Liver (tissue), 8 donors: ENCODE measurements at regions not wholly inside any gene's neighbourhood (a gene's known extent, or its start where the extent isn't known, plus 50 kb on each side); places are given as distances from the start of the nearest gene placed in this dataset.

Source experiments
- DNase-seq: peaks from one replicate; pipeline ENCODE4 v3.0.0-alpha.2; 2017; ENCODE audit warnings: low spot score
- H3K27ac ChIP-seq, 2 donors: one replicate each; pipeline ENCODE4 v1.7.0; 2013; ENCODE audit warnings: inconsistent platforms in 2 of 2, low read length in 2 of 2, control low read depth in 1 of 2, low read depth in 1 of 2, mild to moderate bottlenecking in 1 of 2
- H3K27me3 ChIP-seq, 4 donors: one replicate each; pipeline versions ENCODE4 v1.6.1 to v1.7.0; 2013; ENCODE audit warnings: low read length in 3 of 4, inconsistent platforms in 1 of 4, mild to moderate bottlenecking in 1 of 4, moderate library complexity in 1 of 4; ENCODE audit not compliant: control insufficient read depth in 4 of 4, insufficient read depth in 4 of 4
- H3K36me3 ChIP-seq, 4 donors: one replicate each; pipeline versions ENCODE4 v1.6.1 to v1.7.0; 2013; ENCODE audit warnings: low read length in 3 of 4, mild to moderate bottlenecking in 3 of 4, low read depth in 1 of 4, moderate library complexity in 1 of 4; ENCODE audit not compliant: control insufficient read depth in 4 of 4, insufficient read depth in 3 of 4
- H3K4me1 ChIP-seq, 4 donors: one replicate each; pipeline versions ENCODE4 v1.6.1 to v1.7.0; 2013; ENCODE audit warnings: low read length in 3 of 4, mild to moderate bottlenecking in 3 of 4, moderate library complexity in 1 of 4; ENCODE audit not compliant: control insufficient read depth in 4 of 4, insufficient read depth in 4 of 4
- H3K4me3 ChIP-seq, 3 donors: one replicate each; pipeline versions ENCODE4 v1.6.1 to v1.7.0; 2013; ENCODE audit warnings: low read length in 3 of 3, control low read depth in 1 of 3, low read depth in 1 of 3, mild to moderate bottlenecking in 1 of 3
- H3K9ac ChIP-seq, 2 donors: one replicate each; pipeline ENCODE4 v1.7.0; 2013; ENCODE audit warnings: low read length in 2 of 2, mild to moderate bottlenecking in 2 of 2, moderate library complexity in 2 of 2, control low read depth in 1 of 2, low read depth in 1 of 2
- H3K9me3 ChIP-seq, 4 donors: one replicate each; pipeline versions ENCODE4 v1.6.1 to v1.7.0; 2013; ENCODE audit warnings: low read length in 3 of 4; ENCODE audit not compliant: control insufficient read depth in 4 of 4
- CTCF ChIP-seq: fragments of 150-350 bp; IDR thresholded peaks from 2 replicates; pipeline ENCODE4 v1.5.1; 2017; ENCODE audit warnings: improper control_type of control experiment, low read depth, low read length; ENCODE audit not compliant: missing input control
- EGR1 ChIP-seq, 2 donors: IDR thresholded peaks; 2 replicates each; pipeline ENCODE4 v1.6.1; 2016 to 2018; ENCODE audit warnings: antibody characterized with exemption in 2 of 2, low read depth in 2 of 2
- FOXA2 ChIP-seq: IDR thresholded peaks from 2 replicates; pipeline ENCODE4 v1.6.1; 2016; ENCODE audit warnings: antibody characterized with exemption
- HNF4A ChIP-seq, 2 donors: conservative IDR thresholded peaks; 2 replicates each; pipeline ENCODE4 v1.6.1; 2016; ENCODE audit warnings: antibody characterized with exemption in 2 of 2, mild to moderate bottlenecking in 2 of 2
- HNF4G ChIP-seq: IDR thresholded peaks from 2 replicates; pipeline ENCODE4 v1.6.1; 2016; ENCODE audit warnings: antibody characterized with exemption
- JUND ChIP-seq, 2 donors: IDR thresholded peaks; 2 replicates each; pipeline ENCODE4 v1.6.1; 2016; ENCODE audit warnings: antibody characterized with exemption in 2 of 2
- MAX ChIP-seq: IDR thresholded peaks from 2 replicates; pipeline ENCODE4 v1.6.1; 2016; ENCODE audit warnings: antibody characterized with exemption
- NR2F2 ChIP-seq: IDR thresholded peaks from 2 replicates; pipeline ENCODE4 v1.6.1; 2016; ENCODE audit warnings: antibody characterized with exemption
- REST ChIP-seq: IDR thresholded peaks from 2 replicates; pipeline ENCODE4 v1.6.1; 2016; ENCODE audit warnings: antibody characterized with exemption, mild to moderate bottlenecking
- RXRA ChIP-seq, 2 donors: IDR thresholded peaks; 2 replicates each; pipeline ENCODE4 v1.6.1; 2017 to 2018; ENCODE audit warnings: antibody characterized with exemption in 2 of 2, mild to moderate bottlenecking in 1 of 2
- SP1 ChIP-seq: IDR thresholded peaks from 2 replicates; pipeline ENCODE4 v1.6.1; 2018; ENCODE audit warnings: antibody characterized with exemption, mild to moderate bottlenecking
- TAF1 ChIP-seq: conservative IDR thresholded peaks from 2 replicates; pipeline ENCODE4 v1.6.1; 2016; ENCODE audit warnings: antibody characterized with exemption, mild to moderate bottlenecking
- ZBTB33 ChIP-seq: IDR thresholded peaks from 2 replicates; pipeline ENCODE4 v1.6.1; 2016; ENCODE audit warnings: antibody characterized with exemption
- WGBS: extraction: QIAGEN DNeasy Blood & Tissue Kit; methylation state at CpG from one replicate; pipeline ENCODE4 v1.1.7; 2013; 5-methylcytosine and 5-hydroxymethylcytosine counted together
- donor health status: healthy.
- donor health status: healthy.
- donor health status: healthy.
- donor health status: healthy.
- donor health status: healthy.

- no peak for TF ChIP-seq MAX
- no peak for TF ChIP-seq EGR1 (IDR thresholded peaks at IDR 0.05; ENCODE audit: low read depth in 2 of 2)
Observed at GRCh38 chr12:105561546-105562198, 231.2 kb downstream of the C12orf75 start (continued).

- Histone ChIP-seq H3K27me3 (no peaks in the 10 kb centered on the region), H3K4me1 (no peaks in the 10 kb centered on the region), H3K36me3 (no peaks in the 10 kb centered on the region), H3K9ac (no peak overlapping the region), H3K4me3 (no peak overlapping the region), H3K9me3 (no peaks in the 10 kb centered on the region), H3K27ac (no peak overlapping the region)
- WGBS = 79% methylated on average over 24 of the region's 24 CpGs
- TF ChIP-seq JUND (IDR thresholded peaks at IDR 0.05) (no peak), MAX (no peak), HNF4A (conservative IDR thresholded peaks at IDR 0.05) (no peak)
- no peak for DNase-seq
Observed at GRCh38 chr12:105562199-105562971, 231.9 kb downstream of the C12orf75 start.

GRCh38 chr12:105567061-105567460 is 236.6 kb downstream of the C12orf75 start:
- no peak for TF ChIP-seq REST
- no peak for TF ChIP-seq FOXA2
- TF ChIP-seq RXRA (IDR thresholded peaks at IDR 0.05) = no peak
- no peak for TF ChIP-seq HNF4G
- TF ChIP-seq SP1 = no peak
- no peak for TF ChIP-seq HNF4A (conservative IDR thresholded peaks at IDR 0.05)
- no peak for TF ChIP-seq TAF1
- no peak for TF ChIP-seq JUND (IDR thresholded peaks at IDR 0.05)
- no peak for TF ChIP-seq CTCF
- TF ChIP-seq ZBTB33 = no peak
- no peak for TF ChIP-seq NR2F2
- no peaks in the 10 kb centered on the region for H3K9me3 ChIP-seq
- WGBS = 91% methylated on average over 1 of the region's 1 CpG

More at GRCh38 chr12:105567061-105567460, 236.6 kb downstream of the C12orf75 start:
- Histone ChIP-seq H3K4me3 (no peak overlapping the region), H3K27me3 (no peaks in the 10 kb centered on the region), H3K4me1 (no peaks in the 10 kb centered on the region), H3K27ac (no peak overlapping the region), H3K36me3 (no peaks in the 10 kb centered on the region), H3K9ac (no peak overlapping the region)
- DNase-seq = no peak
